HG02870 (cell line): ENCODE measurements at regions not wholly inside any gene's neighbourhood (a gene's known extent, or its start where the extent isn't known, plus 50 kb on each side); places are given as distances from the start of the nearest gene placed in this dataset.
"Not testable (repeated sequence)": the region's sequence is repeated elsewhere in the genome, so short reads cannot be mapped to it uniquely, and the experiment has no call there.

Source experiments
- ATAC-seq: cut with Tn5 transposase; IDR thresholded peaks from one replicate; pipeline ENCODE4 v1.9.1; 2021; ENCODE audit warnings: mild to moderate bottlenecking, moderate library complexity; ENCODE audit not compliant: unreplicated experiment

- ATAC-seq = no peak
Measured at GRCh38 chr17:68782789-68783188, 172.4 kb downstream of the ABCA8 start.

- no peak for ATAC-seq
Measured at GRCh38 chr17:68780596-68780995, 174.6 kb downstream of the ABCA8 start.

- ATAC-seq = no peak
Measured at GRCh38 chr17:68778726-68779125, 176.5 kb downstream of the ABCA8 start.

- no peak for ATAC-seq
Measured at GRCh38 chr17:68777856-68778694, 176.9 kb upstream of the FAM20A start.

GRCh38 chr17:68777243-68777855, 176.2 kb upstream of the FAM20A start:
- no peak for ATAC-seq

- ATAC-seq = no peak
Measured at GRCh38 chr17:68776451-68776850, 175.3 kb upstream of the FAM20A start.

- ATAC-seq = no peak
Measured at GRCh38 chr17:68775969-68776368, 174.8 kb upstream of the FAM20A start.

GRCh38 chr17:68775318-68775717, 174.2 kb upstream of the FAM20A start:
- no peak for ATAC-seq

GRCh38 chr17:68771867-68772515, 170.8 kb upstream of the FAM20A start:
- peak; percentile 67 for ATAC-seq

GRCh38 chr17:68768804-68769203, 167.6 kb upstream of the FAM20A start:
- ATAC-seq = no peak

GRCh38 chr17:68766640-68767039, 165.5 kb upstream of the FAM20A start:
- ATAC-seq = no peak

- ATAC-seq = no peak
Measured at GRCh38 chr17:68763562-68763961, 162.4 kb upstream of the FAM20A start.

GRCh38 chr17:68762911-68763310, 161.7 kb upstream of the FAM20A start:
- no peak for ATAC-seq

GRCh38 chr17:68760141-68760475, 158.9 kb upstream of the FAM20A start:
- no peak for ATAC-seq

GRCh38 chr17:68759343-68760140, 158.4 kb upstream of the FAM20A start:
- ATAC-seq = peak; percentile 84

GRCh38 chr17:68759002-68759342, 157.8 kb upstream of the FAM20A start:
- no peak for ATAC-seq

GRCh38 chr17:68757866-68758757, 156.9 kb upstream of the FAM20A start:
- ATAC-seq = not testable (repeated sequence)

- no peak for ATAC-seq
Measured at GRCh38 chr17:68753985-68754769, 153.0 kb upstream of the FAM20A start.

GRCh38 chr17:68750208-68750562, 149.0 kb upstream of the FAM20A start:
- ATAC-seq = no peak
